GM12878 (cell line): ENCODE measurements at regions not wholly inside any gene's neighbourhood (a gene's known extent, or its start where the extent isn't known, plus 50 kb on each side); places are given as distances from the start of the nearest gene placed in this dataset.

Experiments
- E4F1 ChIP-seq: fragments of 450-650 bp; IDR thresholded peaks from 2 replicates; pipeline ENCODE4 v1.6.1; 2018; ENCODE audit warnings: borderline replicate concordance, mild to moderate bottlenecking; ENCODE audit not compliant: partially characterized antibody
- EZH2 ChIP-seq: IDR thresholded peaks from 2 replicates; pipeline ENCODE4 v1.6.1; 2012; ENCODE audit warnings: low read depth, mild to moderate bottlenecking, control low read depth, inconsistent platforms, low read length, borderline replicate concordance; ENCODE audit not compliant: control insufficient read depth
- NR2F1 ChIP-seq: fragments of 450-650 bp; conservative IDR thresholded peaks from 2 replicates; pipeline ENCODE4 v1.6.1; 2017; ENCODE audit warnings: mild to moderate bottlenecking
- PRDM15 ChIP-seq: fragments of 450-650 bp; formaldehyde crosslinking; IDR thresholded peaks from 2 replicates; pipeline ENCODE4 v1.4.0; 2020; ENCODE audit warnings: mild to moderate bottlenecking, moderate library complexity
- SRF ChIP-seq, 2 experiments: IDR thresholded peaks; 2 replicates each; pipeline ENCODE4 v1.6.1; 2011; ENCODE audit warnings: low read depth in 2 of 2, low read length in 2 of 2, mild to moderate bottlenecking in 1 of 2, moderate library complexity in 1 of 2
- STAT1 ChIP-seq: fragments of 450-650 bp; conservative IDR thresholded peaks from 2 replicates; pipeline ENCODE4 v1.6.1; 2014; ENCODE audit warnings: antibody characterized with exemption, mild to moderate bottlenecking
- TCF7 ChIP-seq: IDR thresholded peaks from 2 replicates; pipeline ENCODE4 v1.6.1; 2014; ENCODE audit warnings: antibody characterized with exemption, borderline replicate concordance
- TF ChIP-seq, protein P1 (sequence below): fragments of 450-650 bp; formaldehyde crosslinking; IDR thresholded peaks from 2 replicates; pipeline ENCODE4 v1.4.0; 2022; ENCODE audit warnings: mild to moderate bottlenecking, moderate library complexity
- TF ChIP-seq, protein P2 (sequence below): fragments of 450-650 bp; IDR thresholded peaks from 2 replicates; pipeline ENCODE4 v1.6.1; 2017; ENCODE audit warnings: mild to moderate bottlenecking, moderate library complexity

- no peak for TF ChIP-seq EZH2
- no peak for TF ChIP-seq PRDM15 (CRISPR knock-in tag)
- TF ChIP-seq SRF (IDR thresholded peaks at IDR 0.05; ENCODE audit: low read depth in 2 of 2, low read length in 2 of 2), result no peak
- no peak for TF ChIP-seq STAT1
- TF ChIP-seq, protein P1, sequence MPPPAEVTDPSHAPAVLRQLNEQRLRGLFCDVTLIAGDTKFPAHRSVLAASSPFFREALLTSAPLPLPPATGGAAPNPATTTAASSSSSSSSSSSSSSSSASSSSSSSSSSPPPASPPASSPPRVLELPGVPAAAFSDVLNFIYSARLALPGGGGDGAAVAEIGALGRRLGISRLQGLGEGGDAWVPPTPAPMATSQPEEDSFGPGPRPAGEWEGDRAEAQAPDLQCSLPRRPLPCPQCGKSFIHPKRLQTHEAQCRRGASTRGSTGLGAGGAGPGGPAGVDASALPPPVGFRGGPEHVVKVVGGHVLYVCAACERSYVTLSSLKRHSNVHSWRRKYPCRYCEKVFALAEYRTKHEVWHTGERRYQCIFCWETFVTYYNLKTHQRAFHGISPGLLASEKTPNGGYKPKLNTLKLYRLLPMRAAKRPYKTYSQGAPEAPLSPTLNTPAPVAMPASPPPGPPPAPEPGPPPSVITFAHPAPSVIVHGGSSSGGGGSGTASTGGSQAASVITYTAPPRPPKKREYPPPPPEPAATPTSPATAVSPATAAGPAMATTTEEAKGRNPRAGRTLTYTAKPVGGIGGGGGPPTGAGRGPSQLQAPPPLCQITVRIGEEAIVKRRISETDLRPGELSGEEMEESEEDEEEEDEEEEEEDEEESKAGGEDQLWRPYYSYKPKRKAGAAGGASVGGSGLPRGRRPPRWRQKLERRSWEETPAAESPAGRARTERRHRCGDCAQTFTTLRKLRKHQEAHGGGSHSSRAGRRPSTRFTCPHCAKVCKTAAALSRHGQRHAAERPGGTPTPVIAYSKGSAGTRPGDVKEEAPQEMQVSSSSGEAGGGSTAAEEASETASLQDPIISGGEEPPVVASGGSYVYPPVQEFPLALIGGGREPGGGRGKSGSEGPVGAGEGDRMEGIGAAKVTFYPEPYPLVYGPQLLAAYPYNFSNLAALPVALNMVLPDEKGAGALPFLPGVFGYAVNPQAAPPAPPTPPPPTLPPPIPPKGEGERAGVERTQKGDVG (CRISPR knock-in tag), result no peak
- TF ChIP-seq, protein P2, sequence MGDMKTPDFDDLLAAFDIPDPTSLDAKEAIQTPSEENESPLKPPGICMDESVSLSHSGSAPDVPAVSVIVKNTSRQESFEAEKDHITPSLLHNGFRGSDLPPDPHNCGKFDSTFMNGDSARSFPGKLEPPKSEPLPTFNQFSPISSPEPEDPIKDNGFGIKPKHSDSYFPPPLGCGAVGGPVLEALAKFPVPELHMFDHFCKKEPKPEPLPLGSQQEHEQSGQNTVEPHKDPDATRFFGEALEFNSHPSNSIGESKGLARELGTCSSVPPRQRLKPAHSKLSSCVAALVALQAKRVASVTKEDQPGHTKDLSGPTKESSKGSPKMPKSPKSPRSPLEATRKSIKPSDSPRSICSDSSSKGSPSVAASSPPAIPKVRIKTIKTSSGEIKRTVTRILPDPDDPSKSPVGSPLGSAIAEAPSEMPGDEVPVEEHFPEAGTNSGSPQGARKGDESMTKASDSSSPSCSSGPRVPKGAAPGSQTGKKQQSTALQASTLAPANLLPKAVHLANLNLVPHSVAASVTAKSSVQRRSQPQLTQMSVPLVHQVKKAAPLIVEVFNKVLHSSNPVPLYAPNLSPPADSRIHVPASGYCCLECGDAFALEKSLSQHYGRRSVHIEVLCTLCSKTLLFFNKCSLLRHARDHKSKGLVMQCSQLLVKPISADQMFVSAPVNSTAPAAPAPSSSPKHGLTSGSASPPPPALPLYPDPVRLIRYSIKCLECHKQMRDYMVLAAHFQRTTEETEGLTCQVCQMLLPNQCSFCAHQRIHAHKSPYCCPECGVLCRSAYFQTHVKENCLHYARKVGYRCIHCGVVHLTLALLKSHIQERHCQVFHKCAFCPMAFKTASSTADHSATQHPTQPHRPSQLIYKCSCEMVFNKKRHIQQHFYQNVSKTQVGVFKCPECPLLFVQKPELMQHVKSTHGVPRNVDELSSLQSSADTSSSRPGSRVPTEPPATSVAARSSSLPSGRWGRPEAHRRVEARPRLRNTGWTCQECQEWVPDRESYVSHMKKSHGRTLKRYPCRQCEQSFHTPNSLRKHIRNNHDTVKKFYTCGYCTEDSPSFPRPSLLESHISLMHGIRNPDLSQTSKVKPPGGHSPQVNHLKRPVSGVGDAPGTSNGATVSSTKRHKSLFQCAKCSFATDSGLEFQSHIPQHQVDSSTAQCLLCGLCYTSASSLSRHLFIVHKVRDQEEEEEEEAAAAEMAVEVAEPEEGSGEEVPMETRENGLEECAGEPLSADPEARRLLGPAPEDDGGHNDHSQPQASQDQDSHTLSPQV, result no peak
- TF ChIP-seq NR2F1, result no peak
- TF ChIP-seq TCF7, result no peak
- no peak for TF ChIP-seq E4F1
These were observed 213.2 kb upstream of the NLRP1 start (continued) for GRCh38 chr17:5797447-5798050.
